ENCODE measurements at regions not wholly inside any gene's neighbourhood (a gene's known extent, or its start where the extent isn't known, plus 50 kb on each side); places are given as distances from the start of the nearest gene placed in this dataset.
"Not testable (repeated sequence)": the region's sequence is repeated elsewhere in the genome, so short reads cannot be mapped to it uniquely, and the experiment has no call there.

DNA sequence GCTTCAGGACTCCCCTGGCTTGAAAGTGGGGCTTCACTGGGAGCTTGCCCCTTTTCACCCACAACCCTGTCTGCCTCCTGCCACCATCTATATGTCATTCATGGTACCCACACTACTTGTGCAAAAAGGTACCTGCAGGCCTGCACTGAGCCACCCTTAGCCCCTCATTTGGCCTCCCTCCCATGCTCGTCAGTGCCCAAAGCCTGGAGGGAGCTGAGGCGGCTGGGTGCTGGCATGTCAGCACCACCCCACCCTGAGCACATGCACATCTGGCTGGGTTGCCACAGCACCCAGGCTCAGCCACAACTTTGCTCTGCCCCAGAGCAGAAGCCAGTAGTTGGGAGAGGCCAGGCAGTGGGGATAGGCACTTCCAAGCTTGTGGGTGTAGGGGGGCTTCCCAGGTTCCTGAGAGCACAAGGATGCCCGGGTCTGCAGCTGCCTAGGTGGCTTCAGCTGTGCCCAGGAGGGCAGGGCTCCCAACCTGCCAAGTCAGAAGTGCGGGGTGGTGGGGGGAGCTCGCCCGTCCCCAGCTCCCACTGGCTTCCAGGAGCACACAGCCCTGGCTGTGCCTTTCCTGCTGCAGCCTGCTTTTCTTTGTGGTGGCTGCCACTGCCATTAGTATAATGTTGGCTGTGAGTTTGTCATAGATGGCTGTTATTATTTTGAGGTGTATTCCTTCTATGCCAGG is 1054.6 kb upstream of the EPHA6 start:
- peaks cover 3% of the 10 kb centered on the region for H3K9me3 Mint-ChIP-seq
- no peaks in the 10 kb centered on the region for H3K36me3 Mint-ChIP-seq
- H3K4me1 Mint-ChIP-seq: no peaks in the 10 kb centered on the region
- no peaks in the 10 kb centered on the region for H3K27me3 Mint-ChIP-seq
- ATAC-seq (ENCODE audit: low read depth) (no peak), DNase-seq (ENCODE audit: low spot score in 2 of 2) (no peak)
- no peak overlapping the region for H3K27ac Mint-ChIP-seq
- H3K4me3 Mint-ChIP-seq: no peak overlapping the region

DNA sequence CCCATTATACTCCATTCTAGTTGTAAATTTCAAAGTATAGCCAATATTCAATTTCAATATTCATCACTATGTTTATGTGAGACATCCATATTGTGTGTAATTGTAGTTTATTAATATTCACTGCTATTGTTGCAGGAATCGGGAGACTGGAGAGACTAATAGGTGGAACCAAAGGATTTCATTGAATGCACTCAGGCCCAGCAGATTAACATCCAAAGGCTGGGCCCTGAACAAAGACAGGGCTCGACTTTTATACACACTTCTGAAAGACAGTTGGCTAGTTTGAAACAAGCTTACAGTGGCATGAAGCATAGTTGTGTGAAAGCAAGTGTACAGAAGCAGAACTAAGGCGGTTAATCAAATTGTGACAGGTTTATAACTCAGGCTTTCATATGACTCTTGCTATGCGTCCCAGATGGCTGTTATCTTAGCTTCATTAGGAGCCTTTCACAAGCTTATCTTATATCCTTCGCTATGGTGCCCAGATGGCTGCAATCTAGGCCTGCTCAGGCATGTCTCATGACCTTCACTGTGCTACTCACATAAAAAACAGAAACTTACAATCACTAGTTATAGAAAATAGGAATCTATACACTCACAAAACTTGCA is 1038.8 kb upstream of the EPHA6 start:
- Mint-ChIP-seq H3K4me3 (no peak overlapping the region), H3K27ac (no peak overlapping the region), H3K4me1 (no peaks in the 10 kb centered on the region), H3K9me3 (peaks cover 12% of the 10 kb centered on the region), H3K27me3 (no peaks in the 10 kb centered on the region), H3K36me3 (no peaks in the 10 kb centered on the region)
- ATAC-seq (ENCODE audit: low read depth): no peak
- DNase-seq (ENCODE audit: low spot score in 2 of 2): no peak

DNA sequence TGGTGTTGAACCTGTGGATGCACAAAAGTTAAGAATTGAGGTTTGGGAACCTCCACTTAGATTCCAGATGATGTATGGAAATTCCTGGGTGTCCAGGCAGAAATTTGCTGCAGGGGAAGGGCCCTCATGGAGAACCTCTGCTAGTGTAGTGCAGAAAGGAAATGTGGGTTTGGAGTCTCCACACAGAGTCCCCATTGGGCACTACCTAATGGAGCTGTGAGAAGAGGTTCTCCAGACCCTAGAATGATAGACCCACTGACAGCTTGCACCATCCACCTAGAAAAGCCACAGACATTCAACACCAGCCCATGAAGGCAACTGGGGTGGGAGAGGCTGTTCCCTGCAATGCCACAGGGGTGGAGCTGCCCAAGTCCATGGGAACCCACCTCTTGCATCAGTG is 1032.8 kb upstream of the EPHA6 start:
- no peak for ATAC-seq (ENCODE audit: low read depth)

DNA sequence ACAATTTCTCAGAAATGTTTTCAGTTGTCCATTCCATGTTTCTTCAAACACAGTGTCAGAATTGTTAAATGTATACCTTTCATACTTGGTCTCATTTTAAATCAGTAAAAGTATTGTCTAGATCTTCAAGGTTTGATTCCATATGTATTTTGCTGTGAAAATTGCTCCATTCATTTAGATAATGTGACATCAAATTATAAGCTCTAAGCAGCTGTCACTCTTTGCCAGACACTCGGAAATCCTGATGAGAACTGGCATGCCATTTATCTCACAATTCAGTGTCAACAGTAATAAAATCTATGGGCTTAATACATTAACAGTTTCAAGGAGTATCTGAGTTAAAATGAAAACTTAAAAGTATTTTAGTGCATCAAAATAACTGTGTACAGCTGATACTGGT is 1025.3 kb upstream of the EPHA6 start:
- Mint-ChIP-seq H3K4me1 (no peaks in the 10 kb centered on the region), H3K36me3 (no peaks in the 10 kb centered on the region), H3K27ac (no peak overlapping the region), H3K4me3 (no peak overlapping the region), H3K9me3 (peaks cover under 1% of the 10 kb centered on the region), H3K27me3 (no peaks in the 10 kb centered on the region)
- no peak for ATAC-seq (ENCODE audit: low read depth)
- no peak for DNase-seq (ENCODE audit: low spot score in 2 of 2)

More for the DNA sequence above, 1032.8 kb upstream of the EPHA6 start:
- Mint-ChIP-seq H3K9me3 (peaks cover 5% of the 10 kb centered on the region), H3K27me3 (no peaks in the 10 kb centered on the region), H3K27ac (no peak overlapping the region), H3K36me3 (no peaks in the 10 kb centered on the region), H3K4me1 (no peaks in the 10 kb centered on the region), H3K4me3 (no peak overlapping the region)
- no peak for DNase-seq (ENCODE audit: low spot score in 2 of 2)

DNA sequence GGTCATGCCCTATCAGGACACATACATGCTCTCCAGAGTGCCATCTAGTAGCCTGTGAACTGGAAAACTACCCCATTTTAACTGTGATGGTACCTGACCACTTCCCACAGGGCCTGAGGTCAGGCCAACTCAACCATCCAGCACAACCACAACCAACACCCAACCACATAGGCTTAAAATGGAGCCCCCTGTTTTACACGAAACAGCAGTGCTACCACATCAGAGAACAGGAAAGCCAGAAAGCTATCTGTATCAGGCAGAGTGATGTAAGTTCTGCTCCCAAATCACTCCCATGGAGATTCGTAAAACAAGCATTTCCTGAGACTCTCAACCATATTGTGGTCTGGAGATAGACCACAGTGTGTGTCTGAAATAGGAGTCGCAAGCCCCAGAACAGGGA is 1017.3 kb upstream of the EPHA6 start:
- ATAC-seq (ENCODE audit: low read depth) (no peak), DNase-seq (ENCODE audit: low spot score in 2 of 2) (no peak)
- H3K4me3 Mint-ChIP-seq: no peak overlapping the region
- no peaks in the 10 kb centered on the region for H3K27me3 Mint-ChIP-seq
- H3K27ac Mint-ChIP-seq: no peak overlapping the region
- no peaks in the 10 kb centered on the region for H3K4me1 Mint-ChIP-seq
- H3K9me3 Mint-ChIP-seq: peaks cover 6% of the 10 kb centered on the region
- no peaks in the 10 kb centered on the region for H3K36me3 Mint-ChIP-seq

DNA sequence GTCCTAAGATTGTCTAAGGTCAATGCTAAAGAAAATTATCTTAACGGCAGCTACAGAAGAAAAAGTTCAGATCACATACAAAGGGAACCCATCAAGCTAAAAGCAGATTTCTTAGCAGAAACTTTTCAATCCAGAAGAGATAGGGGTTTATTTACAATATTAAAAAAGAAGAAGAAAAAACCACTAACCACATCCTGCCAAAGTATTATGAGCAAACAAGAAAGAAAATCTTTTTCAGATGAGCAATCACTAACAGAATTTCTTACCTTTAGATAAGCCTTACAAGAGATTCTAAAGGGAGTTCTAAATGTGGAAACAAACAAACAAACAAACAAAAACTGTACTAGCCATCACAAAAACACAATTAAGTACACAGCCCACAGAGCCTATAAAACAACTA is 1015.8 kb upstream of the EPHA6 start:
- H3K36me3 Mint-ChIP-seq: no peaks in the 10 kb centered on the region
- DNase-seq (ENCODE audit: low spot score in 2 of 2) (no peak), ATAC-seq (ENCODE audit: low read depth) (no peak)
- no peaks in the 10 kb centered on the region for H3K4me1 Mint-ChIP-seq
- H3K9me3 Mint-ChIP-seq: peaks cover 6% of the 10 kb centered on the region
- H3K27ac Mint-ChIP-seq: no peak overlapping the region
- no peak overlapping the region for H3K4me3 Mint-ChIP-seq
- H3K27me3 Mint-ChIP-seq: no peaks in the 10 kb centered on the region

DNA sequence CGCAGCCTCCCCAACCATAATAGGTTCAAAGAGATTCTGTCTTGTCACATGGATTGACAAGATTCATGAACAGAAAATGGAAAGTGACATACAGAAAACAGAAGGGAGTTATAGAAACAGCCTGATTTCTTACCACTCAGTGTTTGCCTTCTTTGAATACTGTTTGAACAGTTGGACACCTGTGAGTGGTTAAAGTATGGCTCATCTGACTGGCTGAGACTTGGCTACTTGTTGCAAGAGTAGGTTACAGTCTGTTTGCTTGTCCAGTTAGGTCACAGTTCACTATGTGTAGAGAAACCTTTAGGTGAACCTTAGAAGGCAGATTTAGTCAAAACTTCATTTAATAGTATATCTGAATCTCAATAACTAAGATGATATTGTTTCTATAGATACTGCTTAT is 1003.9 kb upstream of the EPHA6 start:
- no peak overlapping the region for H3K27ac Mint-ChIP-seq
- H3K36me3 Mint-ChIP-seq: no peaks in the 10 kb centered on the region
- H3K27me3 Mint-ChIP-seq: no peaks in the 10 kb centered on the region
- H3K9me3 Mint-ChIP-seq: peaks cover 2% of the 10 kb centered on the region
- DNase-seq (ENCODE audit: low spot score in 2 of 2): no peak
- no peaks in the 10 kb centered on the region for H3K4me1 Mint-ChIP-seq
- no peak overlapping the region for H3K4me3 Mint-ChIP-seq
- no peak for ATAC-seq (ENCODE audit: low read depth)

DNA sequence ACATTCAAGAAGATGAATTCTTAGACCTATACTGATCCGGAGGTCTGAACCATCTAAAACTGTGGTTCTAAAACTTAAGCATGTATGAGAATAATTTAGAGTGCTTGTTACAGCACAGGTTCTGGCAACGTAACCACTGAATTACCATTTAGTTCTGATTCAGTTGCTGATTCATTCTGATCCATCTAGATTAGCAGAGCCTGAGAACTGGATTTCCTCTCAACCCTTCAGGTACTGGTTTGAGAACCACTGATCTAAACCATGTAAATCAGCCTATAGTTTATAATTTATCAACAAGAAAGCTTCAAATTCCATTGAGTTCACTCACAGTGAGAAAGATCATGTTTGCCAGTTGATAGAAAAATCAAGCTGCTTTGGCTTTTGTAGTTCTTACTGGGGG is 1001.1 kb upstream of the EPHA6 start:
- Mint-ChIP-seq H3K9me3 (no peaks in the 10 kb centered on the region), H3K4me1 (no peaks in the 10 kb centered on the region), H3K27me3 (no peaks in the 10 kb centered on the region), H3K27ac (no peak overlapping the region), H3K4me3 (no peak overlapping the region), H3K36me3 (no peaks in the 10 kb centered on the region)
- ATAC-seq (ENCODE audit: low read depth): no peak
- no peak for DNase-seq (ENCODE audit: low spot score in 2 of 2)

DNA sequence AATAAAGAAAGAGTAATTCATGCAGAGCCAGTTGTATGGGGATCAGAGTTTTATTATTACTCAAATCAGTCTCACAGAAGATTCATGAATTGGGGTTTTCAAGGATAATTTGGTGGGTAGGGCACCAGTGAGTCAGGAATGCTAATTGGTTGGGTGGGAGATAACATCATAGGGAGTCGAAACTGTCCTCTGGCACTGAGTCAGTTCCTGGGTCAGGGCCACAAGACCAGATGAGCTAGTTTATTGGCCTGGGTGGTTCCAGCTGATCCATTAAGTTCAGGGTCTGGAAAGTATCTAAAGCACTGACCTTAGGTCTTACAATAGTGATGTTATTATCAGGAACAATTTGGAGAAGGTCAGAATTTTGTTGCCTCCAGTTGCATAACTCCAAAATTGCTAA is 998.6 kb upstream of the EPHA6 start:
- Mint-ChIP-seq H3K9me3 (no peaks in the 10 kb centered on the region), H3K27ac (no peak overlapping the region), H3K36me3 (no peaks in the 10 kb centered on the region), H3K4me1 (no peaks in the 10 kb centered on the region), H3K4me3 (no peak overlapping the region), H3K27me3 (no peaks in the 10 kb centered on the region)
- ATAC-seq (ENCODE audit: low read depth) (no peak), DNase-seq (ENCODE audit: low spot score in 2 of 2) (no peak)

DNA sequence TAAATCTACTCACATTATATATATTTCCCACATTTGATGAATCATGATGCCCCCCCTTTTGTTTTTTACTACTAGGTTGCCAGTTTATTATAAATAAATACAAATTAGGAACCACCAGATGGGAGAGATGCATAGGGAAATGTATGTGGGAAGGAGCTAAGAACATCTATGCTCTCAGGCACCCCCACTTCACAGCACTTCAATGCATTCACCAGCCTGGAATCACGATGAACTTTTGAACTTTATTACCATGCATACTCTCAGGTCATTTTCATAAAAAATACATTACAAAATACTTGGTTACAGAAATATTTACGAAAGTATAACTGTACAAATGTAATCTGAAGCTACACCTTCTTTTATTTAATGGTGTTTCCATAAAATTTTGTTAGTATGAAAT is 988.0 kb upstream of the EPHA6 start:
- H3K27me3 Mint-ChIP-seq: no peaks in the 10 kb centered on the region
- H3K4me3 Mint-ChIP-seq: no peak overlapping the region
- no peak overlapping the region for H3K27ac Mint-ChIP-seq
- DNase-seq (ENCODE audit: low spot score in 2 of 2) (no peak), ATAC-seq (ENCODE audit: low read depth) (no peak)
- H3K36me3 Mint-ChIP-seq: no peaks in the 10 kb centered on the region
- H3K9me3 Mint-ChIP-seq: peaks cover 2% of the 10 kb centered on the region
- no peaks in the 10 kb centered on the region for H3K4me1 Mint-ChIP-seq

DNA sequence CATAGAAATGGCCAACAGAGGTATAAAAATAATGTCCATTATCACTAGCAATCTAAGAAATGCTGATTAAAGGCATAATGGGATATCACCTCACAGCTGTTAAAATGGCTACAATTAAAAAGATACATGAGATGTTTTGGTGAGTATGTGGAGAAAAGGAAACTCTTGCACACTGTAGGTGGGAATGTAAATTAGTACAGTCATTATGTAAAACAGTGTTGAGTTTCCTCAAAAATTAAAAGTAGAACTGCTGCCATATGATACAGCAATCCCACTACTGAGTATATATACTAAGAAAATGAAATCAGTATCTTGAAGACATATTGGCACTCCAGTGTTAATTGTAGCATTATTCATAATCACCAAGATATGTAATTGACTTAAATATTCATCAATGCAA is 982.2 kb upstream of the EPHA6 start:
- no peak overlapping the region for H3K4me3 Mint-ChIP-seq
- DNase-seq (ENCODE audit: low spot score in 2 of 2) (no peak), ATAC-seq (ENCODE audit: low read depth) (no peak)
- H3K27ac Mint-ChIP-seq: no peak overlapping the region
- no peaks in the 10 kb centered on the region for H3K27me3 Mint-ChIP-seq
- peaks cover 8% of the 10 kb centered on the region for H3K9me3 Mint-ChIP-seq
- H3K36me3 Mint-ChIP-seq: no peaks in the 10 kb centered on the region
- H3K4me1 Mint-ChIP-seq: no peaks in the 10 kb centered on the region

DNA sequence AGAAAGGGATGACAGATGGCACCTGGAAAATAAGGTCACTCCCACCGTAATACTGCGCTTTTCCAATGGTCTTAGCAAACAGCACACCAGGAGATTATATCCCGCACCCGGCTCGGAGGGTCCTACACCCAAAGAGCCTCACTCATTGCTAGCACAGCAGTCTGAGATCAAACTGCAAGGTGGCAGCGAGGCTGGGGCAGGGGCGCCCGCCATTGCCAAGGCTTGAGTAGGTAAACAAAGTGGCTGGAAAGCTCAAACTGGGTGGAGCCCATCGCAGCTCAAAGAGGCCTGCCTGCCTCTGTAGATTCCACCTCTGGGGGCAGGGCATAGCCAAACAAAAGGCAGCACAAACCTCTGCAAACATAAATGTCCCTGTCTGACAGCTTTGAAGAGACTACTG is 953.8 kb upstream of the EPHA6 start:
- DNase-seq (ENCODE audit: low spot score in 2 of 2); ATAC-seq (ENCODE audit: low read depth); H3K36me3 Mint-ChIP-seq; H3K4me3 Mint-ChIP-seq; H3K4me1 Mint-ChIP-seq; H3K27ac Mint-ChIP-seq; H3K9me3 Mint-ChIP-seq; H3K27me3 Mint-ChIP-seq: not testable (repeated sequence)

DNA sequence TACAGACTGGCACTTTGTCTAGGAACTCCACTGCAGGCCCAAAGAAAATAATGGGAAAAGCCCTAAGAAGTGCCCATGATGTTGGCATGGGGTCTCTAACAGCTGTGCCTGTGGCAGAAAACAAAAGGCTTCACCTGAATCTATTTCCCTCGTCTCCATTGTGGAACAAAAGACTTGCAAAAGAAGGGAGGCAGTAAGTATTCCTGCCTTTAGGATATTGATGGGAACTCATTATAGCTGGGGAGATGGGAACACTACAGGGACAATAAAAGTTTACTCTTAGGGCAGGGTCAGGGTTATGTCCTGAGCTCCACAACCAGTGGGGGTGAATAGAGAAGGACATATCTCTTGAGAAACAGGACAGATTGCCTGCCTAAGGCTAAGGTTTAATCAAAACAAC is 930.6 kb upstream of the EPHA6 start:
- Mint-ChIP-seq H3K4me3 (no peak overlapping the region), H3K27ac (no peak overlapping the region), H3K9me3 (peaks cover 3% of the 10 kb centered on the region), H3K36me3 (no peaks in the 10 kb centered on the region), H3K27me3 (no peaks in the 10 kb centered on the region), H3K4me1 (no peaks in the 10 kb centered on the region)
- ATAC-seq (ENCODE audit: low read depth) (no peak), DNase-seq (ENCODE audit: low spot score in 2 of 2) (no peak)

DNA sequence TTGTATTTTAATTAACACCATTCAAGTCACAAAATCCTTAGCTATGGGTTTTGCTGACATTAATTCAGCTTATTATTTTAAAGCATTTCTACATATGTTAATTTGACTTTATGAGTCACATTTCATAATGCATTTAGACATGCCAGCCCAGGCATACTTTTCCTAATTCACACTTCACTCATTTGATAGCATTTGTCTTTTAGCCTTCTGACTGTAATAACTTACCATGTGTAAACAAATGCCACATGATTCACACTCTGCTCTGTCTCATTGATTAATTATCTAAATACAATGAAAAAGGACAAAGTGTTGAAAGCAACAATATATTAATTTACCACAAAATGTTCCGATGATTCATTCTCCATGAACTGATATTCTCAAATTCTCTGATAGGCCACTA is 927.8 kb upstream of the EPHA6 start:
- Mint-ChIP-seq H3K27me3 (no peaks in the 10 kb centered on the region), H3K4me1 (no peaks in the 10 kb centered on the region), H3K4me3 (no peak overlapping the region), H3K27ac (no peak overlapping the region), H3K36me3 (no peaks in the 10 kb centered on the region), H3K9me3 (peaks cover 5% of the 10 kb centered on the region)
- DNase-seq (ENCODE audit: low spot score in 2 of 2) (no peak), ATAC-seq (ENCODE audit: low read depth) (no peak)

DNA sequence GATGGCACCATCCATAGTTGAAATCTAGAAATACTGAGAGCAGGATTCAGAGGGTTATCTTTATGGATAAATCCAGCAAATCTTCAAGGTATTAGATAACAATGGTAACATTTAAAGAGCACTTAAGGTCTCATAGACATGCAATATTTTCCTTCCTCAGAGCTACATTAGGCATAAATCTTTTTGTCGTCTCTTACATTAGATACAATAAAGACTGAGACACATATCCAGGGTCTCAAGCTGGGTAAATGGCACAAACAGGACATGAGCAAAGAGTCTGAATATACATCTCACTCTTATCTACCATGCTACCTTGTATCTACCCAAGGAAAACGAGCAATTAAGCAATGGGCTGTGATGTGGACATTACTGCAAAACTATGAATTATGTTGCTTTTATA is 927.3 kb upstream of the EPHA6 start:
- H3K4me3 Mint-ChIP-seq: no peak overlapping the region
- DNase-seq (ENCODE audit: low spot score in 2 of 2) (no peak), ATAC-seq (ENCODE audit: low read depth) (no peak)
- peaks cover 5% of the 10 kb centered on the region for H3K9me3 Mint-ChIP-seq
- H3K4me1 Mint-ChIP-seq: no peaks in the 10 kb centered on the region
- H3K27me3 Mint-ChIP-seq: no peaks in the 10 kb centered on the region
- H3K27ac Mint-ChIP-seq: no peak overlapping the region
- H3K36me3 Mint-ChIP-seq: no peaks in the 10 kb centered on the region
